GM19238 (cell line): ENCODE measurements at regions not wholly inside any gene's neighbourhood (a gene's known extent, or its start where the extent isn't known, plus 50 kb on each side); places are given as distances from the start of the nearest gene placed in this dataset.
"Not testable (repeated sequence)": the region's sequence is repeated elsewhere in the genome, so short reads cannot be mapped to it uniquely, and the experiment has no call there.

Experiments used
- DNase-seq: peaks from one replicate; pipeline ENCODE4 v3.0.0; 2011; ENCODE audit warnings: low spot score; ENCODE audit not compliant: insufficient read length

- DNase-seq: no peak
Measured at GRCh38 chr2:129565551-129566109, 413.8 kb upstream of the RAB6C start.

- not testable (repeated sequence) for DNase-seq
Measured at GRCh38 chr2:129570812-129571211, 408.7 kb upstream of the RAB6C start.

GRCh38 chr2:129575431-129575830, 404.0 kb upstream of the RAB6C start:
- DNase-seq: no peak

- DNase-seq: no peak
Measured at GRCh38 chr2:129575880-129576279, 403.6 kb upstream of the RAB6C start.

GRCh38 chr2:129580001-129580400, 399.5 kb upstream of the RAB6C start:
- no peak for DNase-seq

GRCh38 chr2:129585760-129586159, 393.7 kb upstream of the RAB6C start:
- DNase-seq: no peak

GRCh38 chr2:129587426-129588064, 391.9 kb upstream of the RAB6C start:
- DNase-seq: no peak

- DNase-seq: no peak
Measured at GRCh38 chr2:129604560-129604959, 374.9 kb upstream of the RAB6C start.

GRCh38 chr2:129605646-129606045, 373.8 kb upstream of the RAB6C start:
- DNase-seq: no peak

- DNase-seq: no peak
Measured at GRCh38 chr2:129606496-129607270, 372.8 kb upstream of the RAB6C start.

GRCh38 chr2:129609224-129609623, 370.2 kb upstream of the RAB6C start:
- no peak for DNase-seq

GRCh38 chr2:129610766-129611165, 368.7 kb upstream of the RAB6C start:
- no peak for DNase-seq

GRCh38 chr2:129611471-129611870, 368.0 kb upstream of the RAB6C start:
- no peak for DNase-seq

- no peak for DNase-seq
Measured at GRCh38 chr2:129619471-129619870, 360.0 kb upstream of the RAB6C start.

- DNase-seq: no peak
Measured at GRCh38 chr2:129620411-129620810, 359.1 kb upstream of the RAB6C start.

GRCh38 chr2:129623783-129624182, 355.7 kb upstream of the RAB6C start:
- no peak for DNase-seq

GRCh38 chr2:129627437-129627836, 352.0 kb upstream of the RAB6C start:
- no peak for DNase-seq

GRCh38 chr2:129636692-129637091, 342.8 kb upstream of the RAB6C start:
- no peak for DNase-seq

- no peak for DNase-seq
Measured at GRCh38 chr2:129641371-129641770, 338.1 kb upstream of the RAB6C start.

GRCh38 chr2:129642526-129643043, 336.9 kb upstream of the RAB6C start:
- no peak for DNase-seq

- no peak for DNase-seq
Measured at GRCh38 chr2:129645335-129645734, 334.1 kb upstream of the RAB6C start.

- DNase-seq: no peak
Measured at GRCh38 chr2:129646107-129646506, 333.4 kb upstream of the RAB6C start.
